ENCODE measurements at regions not wholly inside any gene's neighbourhood (a gene's known extent, or its start where the extent isn't known, plus 50 kb on each side); places are given as distances from the start of the nearest gene placed in this dataset.
A peak's percentile ranks its signal among the peaks of the same experiment; 100 is the strongest.

- ATAC-seq (ENCODE audit: insufficient read depth, low FRiP score) (no peak), DNase-seq (no peak)
- no peak overlapping the region for H3K4me3 ChIP-seq
- no peaks in the 10 kb centered on the region for H3K36me3 ChIP-seq (ENCODE audit: control insufficient read depth in 4 of 4, insufficient read depth in 4 of 4, low read length in 4 of 4)
- peaks cover 0 to 8% (median 0%) of the 10 kb centered on the region in 5 donors for H3K4me1 ChIP-seq (ENCODE audit: control insufficient read depth in 5 of 5, insufficient read depth in 5 of 5, low read length in 5 of 5)
- TF ChIP-seq, protein P1, sequence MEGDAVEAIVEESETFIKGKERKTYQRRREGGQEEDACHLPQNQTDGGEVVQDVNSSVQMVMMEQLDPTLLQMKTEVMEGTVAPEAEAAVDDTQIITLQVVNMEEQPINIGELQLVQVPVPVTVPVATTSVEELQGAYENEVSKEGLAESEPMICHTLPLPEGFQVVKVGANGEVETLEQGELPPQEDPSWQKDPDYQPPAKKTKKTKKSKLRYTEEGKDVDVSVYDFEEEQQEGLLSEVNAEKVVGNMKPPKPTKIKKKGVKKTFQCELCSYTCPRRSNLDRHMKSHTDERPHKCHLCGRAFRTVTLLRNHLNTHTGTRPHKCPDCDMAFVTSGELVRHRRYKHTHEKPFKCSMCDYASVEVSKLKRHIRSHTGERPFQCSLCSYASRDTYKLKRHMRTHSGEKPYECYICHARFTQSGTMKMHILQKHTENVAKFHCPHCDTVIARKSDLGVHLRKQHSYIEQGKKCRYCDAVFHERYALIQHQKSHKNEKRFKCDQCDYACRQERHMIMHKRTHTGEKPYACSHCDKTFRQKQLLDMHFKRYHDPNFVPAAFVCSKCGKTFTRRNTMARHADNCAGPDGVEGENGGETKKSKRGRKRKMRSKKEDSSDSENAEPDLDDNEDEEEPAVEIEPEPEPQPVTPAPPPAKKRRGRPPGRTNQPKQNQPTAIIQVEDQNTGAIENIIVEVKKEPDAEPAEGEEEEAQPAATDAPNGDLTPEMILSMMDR (IDR thresholded peaks at IDR 0.05; ENCODE audit: control extremely low read depth, extremely low read depth) = no peak
- H3K9ac ChIP-seq (ENCODE audit: insufficient read depth in 1 of 2, low read length in 2 of 2) = no peak overlapping the region
- no peaks in the 10 kb centered on the region for H3K27me3 ChIP-seq (ENCODE audit: control insufficient read depth in 3 of 3, insufficient read depth in 3 of 3, low read length in 2 of 3)
- no peak overlapping the region for H3K27ac ChIP-seq (ENCODE audit: low read depth in 1 of 2, low read length in 1 of 2)
- WGBS, 2 donors = 94% methylated on average over 2 of the region's 2 CpGs
- no peaks in the 10 kb centered on the region for H3K9me3 ChIP-seq (ENCODE audit: control insufficient read depth in 4 of 4, insufficient read depth in 3 of 4, low read length in 3 of 4)
These were observed 60.3 kb upstream of the ZNF648 start for GRCh38 chr1:182121787-182122186.

GRCh38 chr1:182120411-182121258 lies 59.1 kb upstream of the ZNF648 start:
- no peak overlapping the region for H3K9ac ChIP-seq (ENCODE audit: insufficient read depth in 1 of 2, low read length in 2 of 2)
- H3K27ac ChIP-seq (ENCODE audit: low read depth in 1 of 2, low read length in 1 of 2) = peak overlapping the region in 1 of 2 donors; percentile 71
- 65 to 79% methylated on average over 17 of the region's 17 CpGs for WGBS, 2 donors
- no peaks in the 10 kb centered on the region for H3K9me3 ChIP-seq (ENCODE audit: control insufficient read depth in 4 of 4, insufficient read depth in 3 of 4, low read length in 3 of 4)
- peak; percentile 53 for ATAC-seq (ENCODE audit: insufficient read depth, low FRiP score)
- H3K36me3 ChIP-seq (ENCODE audit: control insufficient read depth in 4 of 4, insufficient read depth in 4 of 4, low read length in 4 of 4) = no peaks in the 10 kb centered on the region
- TF ChIP-seq, protein P1 (IDR thresholded peaks at IDR 0.05; ENCODE audit: control extremely low read depth, extremely low read depth) = no peak
- no peak overlapping the region for H3K4me3 ChIP-seq
- peaks cover 0 to 8% (median 0%) of the 10 kb centered on the region in 5 donors for H3K4me1 ChIP-seq (ENCODE audit: control insufficient read depth in 5 of 5, insufficient read depth in 5 of 5, low read length in 5 of 5)
- no peaks in the 10 kb centered on the region for H3K27me3 ChIP-seq (ENCODE audit: control insufficient read depth in 3 of 3, insufficient read depth in 3 of 3, low read length in 2 of 3)
- peak; percentile 45 to 70 (median 55) for DNase-seq

DNA sequence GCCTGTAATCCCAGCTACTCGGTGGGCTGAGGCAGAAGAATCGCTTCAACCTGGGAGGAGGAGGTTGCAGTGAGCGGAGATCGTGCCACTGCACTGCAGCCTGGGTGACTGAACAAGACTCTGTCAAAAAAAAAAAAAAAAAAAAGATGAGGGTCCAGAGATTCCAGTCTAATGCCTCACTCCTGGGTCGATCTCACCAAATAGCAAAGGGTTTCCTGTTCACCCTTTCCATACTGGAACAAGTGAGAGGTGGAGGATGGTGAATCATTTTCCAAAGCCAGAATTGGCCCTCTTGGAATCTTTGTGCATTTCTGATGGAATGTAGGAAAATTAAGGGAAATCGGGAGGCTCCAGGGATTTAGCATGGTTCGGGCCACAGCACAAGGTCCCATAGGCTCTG lies 58.1 kb upstream of the ZNF648 start:
- H3K9ac ChIP-seq (ENCODE audit: insufficient read depth in 1 of 2, low read length in 2 of 2) = no peak overlapping the region
- H3K27ac ChIP-seq (ENCODE audit: low read depth in 1 of 2, low read length in 1 of 2) = no peak overlapping the region
- H3K4me1 ChIP-seq (ENCODE audit: control insufficient read depth in 5 of 5, insufficient read depth in 5 of 5, low read length in 5 of 5) = peaks cover 0 to 8% (median 0%) of the 10 kb centered on the region in 5 donors
- no peaks in the 10 kb centered on the region for H3K27me3 ChIP-seq (ENCODE audit: control insufficient read depth in 3 of 3, insufficient read depth in 3 of 3, low read length in 2 of 3)
- ATAC-seq (ENCODE audit: insufficient read depth, low FRiP score) (no peak), DNase-seq (no peak)
- no peak overlapping the region for H3K4me3 ChIP-seq
- 77 to 91% methylated on average over 7 of the region's 7 CpGs for WGBS, 2 donors
- H3K9me3 ChIP-seq (ENCODE audit: control insufficient read depth in 4 of 4, insufficient read depth in 3 of 4, low read length in 3 of 4) = no peaks in the 10 kb centered on the region
- no peaks in the 10 kb centered on the region for H3K36me3 ChIP-seq (ENCODE audit: control insufficient read depth in 4 of 4, insufficient read depth in 4 of 4, low read length in 4 of 4)
- TF ChIP-seq, protein P1 (IDR thresholded peaks at IDR 0.05; ENCODE audit: control extremely low read depth, extremely low read depth) = no peak

Data from lung (tissue), 11 donors.